ENCODE measurements at regions not wholly inside any gene's neighbourhood (a gene's known extent, or its start where the extent isn't known, plus 50 kb on each side); places are given as distances from the start of the nearest gene placed in this dataset.

GRCh38 chr16:32740766-32741499 lies 65.0 kb upstream of the TP53TG3 start:
- ATAC-seq, result peak; percentile 100

Measured in SK-N-SH treated with all-trans-retinoic acid at 6 μM for 48 hours (cell line).